ENCODE measurements at regions not wholly inside any gene's neighbourhood (a gene's known extent, or its start where the extent isn't known, plus 50 kb on each side); places are given as distances from the start of the nearest gene placed in this dataset.

GRCh38 chr4:44984083-44984482, 257.7 kb upstream of the GNPDA2 start:
- TF ChIP-seq POLR2A (IDR thresholded peaks at IDR 0.05) (no peak), CTCF (IDR thresholded peaks at IDR 0.05) (no peak)
